Keratinocyte (primary cell): ENCODE measurements at regions not wholly inside any gene's neighbourhood (a gene's known extent, or its start where the extent isn't known, plus 50 kb on each side); places are given as distances from the start of the nearest gene placed in this dataset.

Experiments used
- CTCF ChIP-seq, 3 experiments: IDR thresholded peaks in 1 of 3; conservative IDR thresholded peaks in 1 of 3; optimal IDR thresholded peaks in 1 of 3; 2 replicates in 2 of 3; 3 replicates in 1 of 3; pipeline versions ENCODE3 to v1.5.1; 2011; ENCODE audit warnings: low read length in 3 of 3, mild to moderate bottlenecking in 3 of 3, moderate library complexity in 2 of 3, control low read depth in 1 of 3, inconsistent platforms in 1 of 3; ENCODE audit not compliant: insufficient read depth in 2 of 3; ENCODE audit errors: extremely low read depth in 1 of 3
- EZH2 ChIP-seq: IDR thresholded peaks from one replicate; pipeline ENCODE4 v1.6.1; 2012; ENCODE audit warnings: inconsistent platforms, mild to moderate bottlenecking, low read length, moderate library complexity

DNA sequence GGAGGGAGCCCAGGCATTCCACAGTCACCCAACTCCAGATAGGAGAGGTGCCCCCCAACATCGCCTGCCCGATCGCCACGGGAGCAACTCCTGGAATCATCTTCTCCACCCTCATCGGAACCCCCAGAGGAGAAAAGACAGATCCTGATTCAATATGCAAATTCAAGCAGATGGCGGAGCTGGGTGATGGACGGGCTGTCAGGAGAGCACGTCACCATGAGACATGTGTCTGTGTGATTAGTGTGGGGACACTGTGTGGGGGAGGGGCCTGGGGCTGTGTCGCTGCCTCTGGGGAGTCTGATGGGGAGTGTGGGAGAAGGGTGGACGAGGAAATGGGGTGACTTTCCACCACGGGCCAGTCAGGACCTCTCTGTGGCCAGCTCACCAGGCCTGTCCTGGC is 90.2 kb upstream of the CSF3R start:
- no peak for TF ChIP-seq CTCF (optimal IDR thresholded peaks at IDR 0.05 in 1 of 3, IDR thresholded peaks at IDR 0.05 in 1 of 3, conservative IDR thresholded peaks at IDR 0.05 in 1 of 3; ENCODE audit: extremely low read depth in 1 of 3, insufficient read depth in 2 of 3, low read length in 3 of 3)
- no peak for TF ChIP-seq EZH2
